ENCODE measurements at regions not wholly inside any gene's neighbourhood (a gene's known extent, or its start where the extent isn't known, plus 50 kb on each side); places are given as distances from the start of the nearest gene placed in this dataset.

GRCh38 chr2:187978356-187978755 lies 313.3 kb upstream of the GULP1 start:
- no peak overlapping the region for H2BK5ac ChIP-seq (ENCODE audit: low read depth, low read length, poor library complexity, severe bottlenecking)

More at GRCh38 chr2:187978356-187978755, 313.3 kb upstream of the GULP1 start:
- Histone ChIP-seq H4K5ac (ENCODE audit: low read depth, low read length) (no peak overlapping the region), H3K9me3 (ENCODE audit: control insufficient read depth, insufficient read depth, low read length) (no peaks in the 10 kb centered on the region), H3K9me1 (ENCODE audit: insufficient read depth, low read length) (no peaks in the 10 kb centered on the region), H3K23ac (ENCODE audit: low read depth, low read length) (no peak overlapping the region), H2BK20ac (ENCODE audit: low read depth, low read length) (no peak overlapping the region), H3K4ac (ENCODE audit: low read depth, low read length) (no peak overlapping the region), H2AFZ (replicated peaks; ENCODE audit: low read length, poor library complexity) (no peak overlapping the region), H3K27me3 (ENCODE audit: control insufficient read depth, insufficient read depth, low read length) (no peaks in the 10 kb centered on the region), H2BK15ac (ENCODE audit: low read depth, low read length) (no peak overlapping the region), H3K9ac (ENCODE audit: low read depth, low read length) (no peak overlapping the region), H2AK9ac (replicated peaks; ENCODE audit: low read depth, low read length, poor library complexity) (no peak overlapping the region), H4K8ac (ENCODE audit: low read depth in 2 of 2, low read length in 2 of 2) (no peak overlapping the region), H4K91ac (ENCODE audit: insufficient read depth, low read depth, low read length) (no peak overlapping the region), H2AK5ac (ENCODE audit: low read depth, low read length) (no peak overlapping the region), H2BK120ac (ENCODE audit: low read depth, low read length) (no peak overlapping the region), H3K4me1 (ENCODE audit: control insufficient read depth, insufficient read depth, low read length) (peaks cover 1% of the 10 kb centered on the region; the same call in 1 of the 2 replicates), H4K20me1 (ENCODE audit: insufficient read depth, low read length) (no peaks in the 10 kb centered on the region), H3K56ac (ENCODE audit: extremely low read depth, insufficient read depth, low read length) (no peak overlapping the region), H3K4me3 (ENCODE audit: insufficient read depth, low read depth, low read length) (no peak overlapping the region), H3K14ac (replicated peaks; ENCODE audit: low read depth, low read length) (no peak overlapping the region), H3K36me3 (ENCODE audit: control insufficient read depth, insufficient read depth, low read length) (no peaks in the 10 kb centered on the region), H3K79me1 (ENCODE audit: low read depth in 1 of 2, low read length in 2 of 2) (no peaks in the 10 kb centered on the region), H3K18ac (ENCODE audit: low read depth, low read length) (no peak overlapping the region), H3K27ac (ENCODE audit: insufficient read depth, low read length) (no peak overlapping the region), H3K4me2 (ENCODE audit: low read depth, low read length) (no peak overlapping the region)
- CTCF ChIA-PET = no interaction called here
- BruUV-seq (replicated peaks) = no TSS peak
- POLR2A ChIA-PET (ENCODE audit: unreplicated experiment) = no interaction called here
- ATAC-seq (ENCODE audit: low read depth) (no peak), DNase-seq (no peak)
- dilution Hi-C loops (cut with HindIII; ENCODE audit: low sequenced_read_pairs, unreplicated experiment) = no loop called here
- intact Hi-C loops (cut with micrococcal nuclease) = no loop called here
- no CpG with 5 or more reads among the region's 3 CpGs for WGBS, 2 experiments (ENCODE audit: extremely low coverage in 2 of 2, insufficient read length in 1 of 2)
- TF ChIP-seq RCOR1 (IDR thresholded peaks at IDR 0.05; ENCODE audit: insufficient replicate concordance, low read length) (no peak), MXI1 (IDR thresholded peaks at IDR 0.05; ENCODE audit: borderline replicate concordance, low read depth, low read length) (no peak), RAD21 (IDR thresholded peaks at IDR 0.05; ENCODE audit: low read length) (no peak), SMC3 (IDR thresholded peaks at IDR 0.05; ENCODE audit: low read depth, low read length) (no peak), BHLHE40 (IDR thresholded peaks at IDR 0.05; ENCODE audit: low read depth, low read length) (no peak)
- in situ Hi-C loops (cut with MboI; ENCODE audit: low sequenced_read_pairs) = no loop called here
